ENCODE measurements at regions not wholly inside any gene's neighbourhood (a gene's known extent, or its start where the extent isn't known, plus 50 kb on each side); places are given as distances from the start of the nearest gene placed in this dataset.

DNA sequence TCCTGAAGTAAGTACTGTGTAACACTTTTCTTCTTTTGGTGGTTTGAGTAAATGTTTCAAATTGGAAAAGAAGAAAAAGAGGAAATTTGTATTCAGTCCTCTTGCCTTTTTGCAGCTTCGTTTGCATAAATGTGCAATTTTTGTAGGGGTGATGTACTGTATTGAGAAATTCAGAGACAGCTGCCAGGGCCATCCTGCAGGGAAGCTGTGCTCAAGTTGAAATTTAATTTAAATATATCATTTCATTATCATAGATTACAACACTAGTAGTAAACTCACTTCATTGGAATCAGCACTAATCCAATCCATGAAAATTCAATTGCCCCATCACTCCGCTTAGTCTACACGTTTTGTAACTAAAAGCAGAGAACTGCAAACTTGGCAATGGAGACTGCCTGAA is 415.4 kb downstream of the DNAJB9 start:
- Mint-ChIP-seq H3K27me3 (no peaks in the 10 kb centered on the region), H3K9me3 (peaks cover 2% of the 10 kb centered on the region), H3K36me3 (ENCODE audit: low read depth) (no peaks in the 10 kb centered on the region), H3K4me1 (no peaks in the 10 kb centered on the region), H3K27ac (no peak overlapping the region), H3K4me3 (no peak overlapping the region)
- no peak for ATAC-seq (ENCODE audit: low read depth)
- CTCF ChIA-PET = no interaction called here
- TF ChIP-seq CTCF (IDR thresholded peaks at IDR 0.05) = no peak
- intact Hi-C loops (cut with micrococcal nuclease) = no loop called here
- POLR2A ChIA-PET = no interaction called here
- DNase-seq = no peak

DNA sequence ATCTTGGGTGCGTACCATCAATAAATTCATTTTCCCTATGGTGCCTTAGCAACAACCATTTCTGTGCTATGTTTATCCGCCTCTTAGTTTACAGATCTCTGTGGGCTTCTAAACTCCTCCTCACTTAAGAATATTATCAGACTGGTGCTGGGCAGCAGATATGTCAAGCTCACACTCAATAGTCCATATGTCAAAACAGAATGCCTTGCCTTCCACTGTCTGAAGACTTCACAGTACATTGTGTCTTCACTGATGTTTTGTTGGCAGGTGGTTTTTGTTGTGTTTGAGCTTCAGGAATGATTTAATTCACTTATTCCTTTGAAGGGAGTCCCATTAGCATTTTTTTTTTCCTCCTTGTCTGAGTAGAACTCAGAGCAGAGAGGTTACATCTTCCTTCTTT is 419.6 kb downstream of the DNAJB9 start:
- Mint-ChIP-seq H3K4me3 (no peak overlapping the region), H3K27ac (no peak overlapping the region), H3K36me3 (ENCODE audit: low read depth) (no peaks in the 10 kb centered on the region), H3K4me1 (no peaks in the 10 kb centered on the region), H3K27me3 (no peaks in the 10 kb centered on the region), H3K9me3 (no peaks in the 10 kb centered on the region)
- POLR2A ChIA-PET = no interaction called here
- TF ChIP-seq CTCF (IDR thresholded peaks at IDR 0.05) = no peak
- DNase-seq = no peak
- CTCF ChIA-PET = no interaction called here
- intact Hi-C loops (cut with micrococcal nuclease) = no loop called here
- no peak for ATAC-seq (ENCODE audit: low read depth)

GRCh38 chr7:108997480-108997879 is 427.8 kb downstream of the DNAJB9 start:
- Mint-ChIP-seq H3K4me3 (no peak overlapping the region), H3K27ac (no peak overlapping the region), H3K36me3 (ENCODE audit: low read depth) (no peaks in the 10 kb centered on the region), H3K27me3 (no peaks in the 10 kb centered on the region), H3K4me1 (no peaks in the 10 kb centered on the region), H3K9me3 (no peaks in the 10 kb centered on the region)
- intact Hi-C loops (cut with micrococcal nuclease) = no loop called here
- DNase-seq (no peak), ATAC-seq (ENCODE audit: low read depth) (no peak)
- no peak for TF ChIP-seq CTCF (IDR thresholded peaks at IDR 0.05)
- ChIA-PET CTCF (interaction anchor here (1.1 kb wide), 1 partner anchor 10 kb away, joined by 3 read pairs; no protein-coding TSS in a partner anchor), POLR2A (no interaction called here)

DNA sequence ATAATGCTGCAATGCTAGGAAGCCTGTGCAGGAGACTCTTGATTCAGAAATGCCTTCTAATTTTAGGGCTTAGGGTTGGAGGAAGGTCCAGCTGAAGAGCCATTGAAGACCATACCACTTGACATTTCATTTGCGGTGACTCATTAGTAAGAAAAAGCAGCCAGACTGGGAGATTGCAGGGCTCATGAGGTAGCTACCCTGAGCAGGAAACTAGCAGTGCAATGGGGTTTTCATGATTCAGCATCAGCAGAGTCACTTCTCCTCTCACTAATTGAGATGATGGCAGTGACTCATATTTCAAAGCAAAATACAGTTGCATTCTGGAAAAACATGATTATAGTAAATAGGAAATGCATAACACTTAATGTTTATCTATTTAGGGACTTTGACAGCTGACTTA is 434.1 kb downstream of the DNAJB9 start:
- Mint-ChIP-seq H3K36me3 (ENCODE audit: low read depth) (no peaks in the 10 kb centered on the region), H3K9me3 (peaks cover 3% of the 10 kb centered on the region), H3K4me1 (no peaks in the 10 kb centered on the region), H3K4me3 (no peak overlapping the region), H3K27me3 (no peaks in the 10 kb centered on the region), H3K27ac (no peak overlapping the region)
- no peak for DNase-seq
- ATAC-seq (ENCODE audit: low read depth) = no peak
- no peak for TF ChIP-seq CTCF (IDR thresholded peaks at IDR 0.05)
- intact Hi-C loops (cut with micrococcal nuclease) = no loop called here
- CTCF ChIA-PET = no interaction called here
- POLR2A ChIA-PET = no interaction called here

DNA sequence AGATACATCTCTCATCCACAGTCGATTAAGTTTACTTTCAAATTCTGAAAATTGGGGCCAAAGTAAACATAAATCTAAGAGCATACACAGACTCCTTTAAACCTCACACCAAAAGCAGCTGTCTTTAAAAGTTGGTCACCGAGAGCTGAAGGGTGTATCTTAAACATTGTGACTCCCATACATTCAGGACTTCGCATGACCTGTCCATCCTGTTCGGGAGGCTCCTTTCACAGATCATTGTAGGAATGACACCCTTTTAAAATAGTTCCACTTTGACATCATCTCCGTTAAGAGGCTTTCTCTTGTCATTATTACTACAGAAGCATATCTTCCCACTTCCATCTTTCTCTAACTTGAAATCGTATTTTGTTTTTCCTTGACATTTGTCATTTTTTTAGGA is 440.0 kb downstream of the DNAJB9 start:
- TF ChIP-seq CTCF (IDR thresholded peaks at IDR 0.05) = no peak
- DNase-seq = no peak
- CTCF ChIA-PET = no interaction called here
- Mint-ChIP-seq H3K27ac (no peak overlapping the region), H3K4me3 (no peak overlapping the region), H3K9me3 (peaks cover 3% of the 10 kb centered on the region), H3K36me3 (ENCODE audit: low read depth) (no peaks in the 10 kb centered on the region), H3K4me1 (no peaks in the 10 kb centered on the region), H3K27me3 (no peaks in the 10 kb centered on the region)
- ATAC-seq (ENCODE audit: low read depth) = no peak
- POLR2A ChIA-PET = no interaction called here
- intact Hi-C loops (cut with micrococcal nuclease) = no loop called here
